ENCODE measurements at regions not wholly inside any gene's neighbourhood (a gene's known extent, or its start where the extent isn't known, plus 50 kb on each side); places are given as distances from the start of the nearest gene placed in this dataset.

DNA sequence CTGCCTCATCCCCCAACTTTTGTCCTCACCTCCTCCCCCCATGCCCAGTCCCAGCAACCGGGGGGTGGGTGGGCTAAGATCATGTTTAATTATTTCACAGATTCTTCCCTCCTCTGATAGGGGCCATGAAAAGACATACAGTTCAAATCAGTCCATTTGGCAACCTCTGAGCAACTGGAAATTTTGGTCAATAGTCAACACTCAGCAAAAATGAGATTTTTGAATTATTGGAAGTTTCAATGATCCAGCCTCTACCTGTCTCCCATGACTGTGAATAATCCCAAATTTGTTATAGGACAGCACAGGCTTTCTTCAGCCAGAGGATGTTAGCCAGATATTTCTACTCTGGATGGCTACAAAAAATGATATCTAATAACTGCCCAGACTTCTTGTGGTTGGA lies 549.9 kb downstream of the TNS1 start:
- Histone ChIP-seq H3K27me3 (replicated peaks; ENCODE audit: control insufficient read depth, insufficient read depth, low read length, poor library complexity, severe bottlenecking) (no peaks in the 10 kb centered on the region), H3K36me3 (ENCODE audit: control insufficient read depth, insufficient read depth, low read length) (no peaks in the 10 kb centered on the region), H3K4me1 (ENCODE audit: control insufficient read depth, insufficient read depth, low read length, poor library complexity, severe bottlenecking) (no peaks in the 10 kb centered on the region), H3K9me3 (ENCODE audit: control insufficient read depth, low read length) (no peaks in the 10 kb centered on the region), H3K4me3 (ENCODE audit: insufficient read depth, low read depth, low read length, poor library complexity, severe bottlenecking) (no peak overlapping the region), H3K27ac (ENCODE audit: insufficient read depth, low read length, poor library complexity, severe bottlenecking) (no peak overlapping the region)
- DNase-seq = no peak

DNA sequence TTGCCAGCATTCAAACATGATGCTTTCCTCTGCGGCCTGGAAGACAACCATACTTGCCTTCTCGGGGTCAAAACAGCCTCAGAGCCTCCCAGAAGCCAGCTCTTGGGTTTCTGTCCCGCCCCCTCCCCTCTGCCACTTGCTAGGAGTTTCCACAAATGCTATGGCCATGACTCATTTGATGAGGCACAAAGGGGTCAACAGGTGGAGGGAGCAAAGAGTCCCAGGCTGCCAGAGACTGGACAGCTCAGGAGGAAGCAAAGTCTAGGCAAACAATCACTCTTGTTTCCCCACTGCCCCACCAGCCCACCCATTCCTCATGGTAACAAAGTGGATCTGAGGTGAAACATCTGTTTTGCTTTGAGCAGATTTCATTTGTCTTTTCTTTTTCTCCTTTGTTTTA lies 551.1 kb downstream of the TNS1 start:
- no peaks in the 10 kb centered on the region for H3K9me3 ChIP-seq (ENCODE audit: control insufficient read depth, low read length)

DNA sequence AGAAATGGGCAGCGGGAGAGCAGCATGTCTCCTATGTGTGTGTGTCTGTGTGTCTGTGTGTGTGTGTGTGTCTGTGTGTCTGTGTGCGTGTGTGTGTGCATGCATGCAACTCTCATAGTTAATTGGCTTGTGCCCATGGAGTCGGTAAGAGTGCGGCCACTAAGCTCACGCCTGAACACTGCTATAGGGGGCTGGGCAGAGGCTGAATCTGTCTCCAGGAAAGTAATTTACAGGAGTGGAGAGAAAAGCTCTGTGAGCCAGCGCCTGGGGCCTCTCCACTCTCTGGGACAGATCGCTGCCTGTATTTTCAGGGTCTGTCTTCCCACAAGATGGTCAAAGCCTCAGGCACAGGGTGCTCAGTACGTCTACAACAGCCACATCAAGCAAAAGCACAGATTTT lies 553.4 kb downstream of the TNS1 start:
- no peak for DNase-seq
- no peaks in the 10 kb centered on the region for H3K4me1 ChIP-seq (ENCODE audit: control insufficient read depth, insufficient read depth, low read length, poor library complexity, severe bottlenecking)
- no peak overlapping the region for H3K27ac ChIP-seq (ENCODE audit: insufficient read depth, low read length, poor library complexity, severe bottlenecking)
- H3K27me3 ChIP-seq (replicated peaks; ENCODE audit: control insufficient read depth, insufficient read depth, low read length, poor library complexity, severe bottlenecking) = no peaks in the 10 kb centered on the region
- no peaks in the 10 kb centered on the region for H3K9me3 ChIP-seq (ENCODE audit: control insufficient read depth, low read length)
- H3K4me3 ChIP-seq (ENCODE audit: insufficient read depth, low read depth, low read length, poor library complexity, severe bottlenecking) = no peak overlapping the region
- H3K36me3 ChIP-seq (ENCODE audit: control insufficient read depth, insufficient read depth, low read length) = no peaks in the 10 kb centered on the region

More for the DNA sequence above, 551.1 kb downstream of the TNS1 start:
- H3K27me3 ChIP-seq (replicated peaks; ENCODE audit: control insufficient read depth, insufficient read depth, low read length, poor library complexity, severe bottlenecking) = no peaks in the 10 kb centered on the region
- H3K4me1 ChIP-seq (ENCODE audit: control insufficient read depth, insufficient read depth, low read length, poor library complexity, severe bottlenecking) = no peaks in the 10 kb centered on the region
- H3K36me3 ChIP-seq (ENCODE audit: control insufficient read depth, insufficient read depth, low read length) = no peaks in the 10 kb centered on the region
- no peak overlapping the region for H3K4me3 ChIP-seq (ENCODE audit: insufficient read depth, low read depth, low read length, poor library complexity, severe bottlenecking)
- no peak for DNase-seq
- no peak overlapping the region for H3K27ac ChIP-seq (ENCODE audit: insufficient read depth, low read length, poor library complexity, severe bottlenecking)

DNA sequence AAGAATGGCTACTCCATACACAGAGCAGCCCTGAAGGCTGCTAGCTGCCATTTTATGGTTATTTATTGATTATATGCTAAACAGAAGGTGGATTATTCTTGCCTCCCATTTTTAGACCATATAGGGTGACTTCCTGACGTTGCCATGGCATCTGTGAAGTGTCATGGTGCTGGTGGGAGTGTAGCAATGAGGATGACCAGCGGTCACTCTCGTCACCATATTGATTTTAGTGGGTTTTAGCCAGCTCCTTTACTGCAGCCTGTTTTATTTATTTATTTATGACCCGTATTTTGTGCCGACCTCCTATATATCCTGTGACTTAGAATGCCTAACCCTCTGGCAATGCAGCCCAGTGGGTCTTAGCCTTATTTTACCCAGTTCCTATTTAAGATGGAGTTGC lies 553.9 kb downstream of the TNS1 start:
- H3K27ac ChIP-seq (ENCODE audit: insufficient read depth, low read length, poor library complexity, severe bottlenecking) = no peak overlapping the region
- H3K4me1 ChIP-seq (ENCODE audit: control insufficient read depth, insufficient read depth, low read length, poor library complexity, severe bottlenecking) = no peaks in the 10 kb centered on the region
- no peak overlapping the region for H3K4me3 ChIP-seq (ENCODE audit: insufficient read depth, low read depth, low read length, poor library complexity, severe bottlenecking)
- H3K9me3 ChIP-seq (ENCODE audit: control insufficient read depth, low read length) = no peaks in the 10 kb centered on the region
- H3K36me3 ChIP-seq (ENCODE audit: control insufficient read depth, insufficient read depth, low read length) = no peaks in the 10 kb centered on the region
- H3K27me3 ChIP-seq (replicated peaks; ENCODE audit: control insufficient read depth, insufficient read depth, low read length, poor library complexity, severe bottlenecking) = no peaks in the 10 kb centered on the region
- no peak for DNase-seq

DNA sequence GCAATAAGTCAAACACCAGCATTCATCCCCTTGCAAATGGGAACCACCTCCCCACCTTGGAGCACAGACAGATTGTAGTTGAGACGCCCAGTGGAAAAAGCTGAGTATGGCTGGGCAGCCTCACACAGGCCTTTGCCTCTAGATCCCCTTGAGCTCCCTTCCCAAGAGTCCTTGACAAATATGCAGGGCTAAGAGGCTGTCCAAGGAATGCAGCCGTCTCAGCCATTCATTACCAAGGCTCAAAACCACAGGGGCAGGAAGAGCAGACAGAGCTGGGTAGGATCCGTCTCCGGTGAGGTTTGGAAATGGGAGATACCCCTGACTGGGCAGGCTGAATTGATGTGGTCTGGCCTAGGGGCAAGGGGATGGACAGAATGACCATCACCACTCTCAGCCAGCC lies 557.1 kb downstream of the TNS1 start:
- no peaks in the 10 kb centered on the region for H3K9me3 ChIP-seq (ENCODE audit: control insufficient read depth, low read length)
- no peaks in the 10 kb centered on the region for H3K4me1 ChIP-seq (ENCODE audit: control insufficient read depth, insufficient read depth, low read length, poor library complexity, severe bottlenecking)
- H3K27me3 ChIP-seq (replicated peaks; ENCODE audit: control insufficient read depth, insufficient read depth, low read length, poor library complexity, severe bottlenecking) = no peaks in the 10 kb centered on the region
- DNase-seq = no peak
- no peak overlapping the region for H3K4me3 ChIP-seq (ENCODE audit: insufficient read depth, low read depth, low read length, poor library complexity, severe bottlenecking)
- H3K36me3 ChIP-seq (ENCODE audit: control insufficient read depth, insufficient read depth, low read length) = no peaks in the 10 kb centered on the region
- H3K27ac ChIP-seq (ENCODE audit: insufficient read depth, low read length, poor library complexity, severe bottlenecking) = no peak overlapping the region

DNA sequence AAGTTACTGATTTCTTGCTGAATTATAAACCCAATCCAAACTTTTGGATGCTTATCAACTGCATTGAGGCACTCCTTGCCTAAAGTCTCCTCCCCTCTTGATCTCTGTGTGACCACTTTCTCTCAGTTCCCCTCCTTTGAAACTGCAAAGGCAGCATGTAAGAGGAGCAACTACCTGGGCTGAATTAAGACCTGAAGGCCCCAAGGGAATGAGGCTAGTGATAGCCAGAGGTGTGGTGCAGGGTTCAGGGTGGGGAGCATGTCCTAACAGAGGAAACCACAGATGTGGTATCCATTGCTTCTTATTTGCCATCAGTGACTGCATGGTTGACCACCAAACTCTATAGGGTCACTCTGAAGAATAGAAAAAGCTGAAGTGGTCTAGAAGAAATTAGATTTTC lies 557.9 kb downstream of the TNS1 start:
- H3K4me1 ChIP-seq (ENCODE audit: control insufficient read depth, insufficient read depth, low read length, poor library complexity, severe bottlenecking) = no peaks in the 10 kb centered on the region
- no peaks in the 10 kb centered on the region for H3K9me3 ChIP-seq (ENCODE audit: control insufficient read depth, low read length)
- no peaks in the 10 kb centered on the region for H3K36me3 ChIP-seq (ENCODE audit: control insufficient read depth, insufficient read depth, low read length)
- no peak for DNase-seq
- no peak overlapping the region for H3K4me3 ChIP-seq (ENCODE audit: insufficient read depth, low read depth, low read length, poor library complexity, severe bottlenecking)
- H3K27ac ChIP-seq (ENCODE audit: insufficient read depth, low read length, poor library complexity, severe bottlenecking) = no peak overlapping the region
- H3K27me3 ChIP-seq (replicated peaks; ENCODE audit: control insufficient read depth, insufficient read depth, low read length, poor library complexity, severe bottlenecking) = no peaks in the 10 kb centered on the region

DNA sequence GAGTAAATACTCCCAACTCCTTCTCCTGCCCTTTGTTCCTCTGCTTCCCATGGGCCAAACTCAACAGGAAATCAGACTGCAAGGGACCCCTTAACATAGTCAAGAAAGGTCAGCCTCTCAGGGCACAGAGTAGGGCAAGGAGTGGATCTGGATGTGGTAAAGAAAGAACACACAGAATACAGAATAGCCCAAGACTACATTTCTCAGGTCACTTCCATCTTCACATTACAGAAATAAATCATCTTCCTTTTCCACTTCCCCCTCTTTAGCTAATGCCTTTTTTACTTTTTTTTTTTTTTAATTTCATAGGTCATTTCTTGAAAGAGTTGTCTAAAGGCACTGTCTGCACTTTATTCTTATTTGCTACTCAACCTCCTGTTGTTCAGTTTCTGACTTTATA lies 558.3 kb downstream of the TNS1 start:
- Histone ChIP-seq H3K27me3 (replicated peaks; ENCODE audit: control insufficient read depth, insufficient read depth, low read length, poor library complexity, severe bottlenecking) (no peaks in the 10 kb centered on the region), H3K9me3 (ENCODE audit: control insufficient read depth, low read length) (no peaks in the 10 kb centered on the region), H3K4me3 (ENCODE audit: insufficient read depth, low read depth, low read length, poor library complexity, severe bottlenecking) (no peak overlapping the region), H3K4me1 (ENCODE audit: control insufficient read depth, insufficient read depth, low read length, poor library complexity, severe bottlenecking) (no peaks in the 10 kb centered on the region), H3K36me3 (ENCODE audit: control insufficient read depth, insufficient read depth, low read length) (no peaks in the 10 kb centered on the region), H3K27ac (ENCODE audit: insufficient read depth, low read length, poor library complexity, severe bottlenecking) (no peak overlapping the region)
- DNase-seq = no peak

DNA sequence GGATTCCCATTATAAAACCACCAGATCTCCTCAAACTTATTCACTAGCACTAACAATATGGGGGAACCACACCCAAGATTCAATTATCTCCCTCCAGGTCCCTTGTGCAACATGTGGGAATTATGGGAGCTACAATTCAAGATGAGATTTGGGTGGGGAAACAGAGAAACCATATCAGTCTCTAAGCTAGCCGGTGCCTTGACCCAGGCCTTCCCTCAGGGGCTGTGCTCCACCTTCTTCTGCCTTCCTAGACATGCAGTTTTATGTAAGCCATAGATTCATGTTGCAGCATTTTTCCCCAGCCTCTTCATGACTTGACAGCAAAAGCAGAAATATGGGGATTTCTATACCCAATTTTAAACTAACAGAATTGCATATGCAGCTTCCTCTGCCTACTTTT lies 559.2 kb downstream of the TNS1 start:
- no peak overlapping the region for H3K27ac ChIP-seq (ENCODE audit: insufficient read depth, low read length, poor library complexity, severe bottlenecking)
- no peaks in the 10 kb centered on the region for H3K4me1 ChIP-seq (ENCODE audit: control insufficient read depth, insufficient read depth, low read length, poor library complexity, severe bottlenecking)
- H3K36me3 ChIP-seq (ENCODE audit: control insufficient read depth, insufficient read depth, low read length) = no peaks in the 10 kb centered on the region
- no peak overlapping the region for H3K4me3 ChIP-seq (ENCODE audit: insufficient read depth, low read depth, low read length, poor library complexity, severe bottlenecking)
- no peak for DNase-seq
- H3K9me3 ChIP-seq (ENCODE audit: control insufficient read depth, low read length) = no peaks in the 10 kb centered on the region
- H3K27me3 ChIP-seq (replicated peaks; ENCODE audit: control insufficient read depth, insufficient read depth, low read length, poor library complexity, severe bottlenecking) = no peaks in the 10 kb centered on the region

DNA sequence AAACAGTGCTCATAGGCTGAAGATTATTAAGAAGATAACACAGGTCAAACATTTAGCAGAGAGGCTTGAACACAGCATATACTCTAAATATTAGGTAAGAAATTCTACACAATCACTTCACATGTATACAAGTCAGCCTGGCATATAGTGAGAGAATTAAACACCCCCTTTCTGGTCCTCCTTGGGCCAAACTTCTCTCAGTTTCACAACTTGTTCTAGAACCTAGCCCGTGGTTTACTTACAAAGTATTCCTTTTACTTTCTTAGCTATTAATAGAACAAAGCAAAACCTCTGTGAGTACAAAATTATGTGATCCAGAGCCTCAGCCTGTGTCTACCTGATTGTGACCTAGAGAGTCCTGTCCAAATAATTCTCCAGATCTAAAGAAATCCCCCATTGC lies 562.8 kb downstream of the TNS1 start:
- no peak overlapping the region for H3K4me3 ChIP-seq (ENCODE audit: insufficient read depth, low read depth, low read length, poor library complexity, severe bottlenecking)
- no peak for DNase-seq
- H3K36me3 ChIP-seq (ENCODE audit: control insufficient read depth, insufficient read depth, low read length) = no peaks in the 10 kb centered on the region
- H3K27ac ChIP-seq (ENCODE audit: insufficient read depth, low read length, poor library complexity, severe bottlenecking) = no peak overlapping the region
- no peaks in the 10 kb centered on the region for H3K9me3 ChIP-seq (ENCODE audit: control insufficient read depth, low read length)
- no peaks in the 10 kb centered on the region for H3K4me1 ChIP-seq (ENCODE audit: control insufficient read depth, insufficient read depth, low read length, poor library complexity, severe bottlenecking)
- H3K27me3 ChIP-seq (replicated peaks; ENCODE audit: control insufficient read depth, insufficient read depth, low read length, poor library complexity, severe bottlenecking) = no peaks in the 10 kb centered on the region

DNA sequence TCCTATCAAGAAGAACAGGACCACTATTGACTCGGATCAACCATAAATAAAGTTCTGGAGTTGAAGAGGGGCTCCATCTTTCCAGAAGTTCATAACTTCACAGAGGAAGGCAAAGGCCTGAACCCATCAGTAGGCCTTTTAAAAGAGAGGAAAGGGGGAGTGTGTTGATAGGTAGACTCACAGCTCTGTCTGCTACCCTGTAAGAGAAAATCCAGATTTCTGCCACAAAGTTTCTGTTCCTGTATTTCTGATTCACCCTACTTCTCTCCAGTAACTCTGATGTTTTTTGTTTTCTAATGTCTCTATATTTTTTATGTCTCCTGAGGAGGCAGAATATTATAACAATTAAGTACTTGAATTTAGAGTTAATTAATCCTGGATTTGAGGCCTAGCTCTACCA lies 564.0 kb downstream of the TNS1 start:
- DNase-seq = no peak
- Histone ChIP-seq H3K9me3 (ENCODE audit: control insufficient read depth, low read length) (no peaks in the 10 kb centered on the region), H3K4me3 (ENCODE audit: insufficient read depth, low read depth, low read length, poor library complexity, severe bottlenecking) (no peak overlapping the region), H3K27ac (ENCODE audit: insufficient read depth, low read length, poor library complexity, severe bottlenecking) (no peak overlapping the region), H3K4me1 (ENCODE audit: control insufficient read depth, insufficient read depth, low read length, poor library complexity, severe bottlenecking) (no peaks in the 10 kb centered on the region), H3K27me3 (replicated peaks; ENCODE audit: control insufficient read depth, insufficient read depth, low read length, poor library complexity, severe bottlenecking) (no peaks in the 10 kb centered on the region), H3K36me3 (ENCODE audit: control insufficient read depth, insufficient read depth, low read length) (no peaks in the 10 kb centered on the region)

DNA sequence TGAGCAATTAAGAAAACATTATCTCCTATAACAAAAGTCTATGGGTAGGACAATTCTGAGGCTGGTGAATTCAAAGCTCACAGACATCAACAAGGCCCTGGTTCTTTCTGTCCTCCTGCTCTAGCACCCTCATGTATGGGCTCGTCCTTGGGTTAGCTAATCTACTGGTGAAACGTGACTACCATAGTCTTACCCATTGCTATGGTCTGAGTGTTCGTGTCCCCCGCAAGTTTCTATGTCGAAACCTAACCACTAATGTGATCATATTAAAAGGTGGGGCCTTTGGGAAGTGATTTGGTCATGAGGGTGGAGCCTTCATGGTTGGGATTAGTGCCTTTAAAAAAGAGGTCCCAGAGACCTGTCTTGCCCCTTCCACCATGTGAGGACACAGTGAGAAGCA lies 564.7 kb downstream of the TNS1 start:
- Histone ChIP-seq H3K27me3 (replicated peaks; ENCODE audit: control insufficient read depth, insufficient read depth, low read length, poor library complexity, severe bottlenecking) (no peaks in the 10 kb centered on the region), H3K4me3 (ENCODE audit: insufficient read depth, low read depth, low read length, poor library complexity, severe bottlenecking) (no peak overlapping the region), H3K4me1 (ENCODE audit: control insufficient read depth, insufficient read depth, low read length, poor library complexity, severe bottlenecking) (no peaks in the 10 kb centered on the region), H3K36me3 (ENCODE audit: control insufficient read depth, insufficient read depth, low read length) (no peaks in the 10 kb centered on the region), H3K9me3 (ENCODE audit: control insufficient read depth, low read length) (no peaks in the 10 kb centered on the region), H3K27ac (ENCODE audit: insufficient read depth, low read length, poor library complexity, severe bottlenecking) (no peak overlapping the region)
- DNase-seq = no peak
